Sigmoid colon (tissue), 6 donors: ENCODE measurements at regions not wholly inside any gene's neighbourhood (a gene's known extent, or its start where the extent isn't known, plus 50 kb on each side); places are given as distances from the start of the nearest gene placed in this dataset.
A peak's percentile ranks its signal among the peaks of the same experiment; 100 is the strongest.

Source experiments
- DNase-seq: peaks from one replicate; pipeline ENCODE4 v3.0.0-alpha.2; 2019
- H3K27ac ChIP-seq, 4 donors: fragments of 200-600 bp; sonication (generic); one replicate each; pipeline ENCODE4 v1.5.1; 2016 to 2019; ENCODE audit warnings: mild to moderate bottlenecking in 1 of 4
- H3K27me3 ChIP-seq, 3 donors: fragments of 200-600 bp; sonication (generic); one replicate each; pipeline ENCODE4 v1.5.1; 2019; ENCODE audit warnings: mild to moderate bottlenecking in 1 of 3
- H3K36me3 ChIP-seq, 4 donors: fragments of 200-600 bp; sonication (generic); one replicate each; pipeline ENCODE4 v1.5.1; 2016 to 2019
- H3K4me1 ChIP-seq, 4 donors: fragments of 200-600 bp; sonication (generic); one replicate each; pipeline ENCODE4 v1.5.1; 2017 to 2019
- H3K4me3 ChIP-seq, 4 donors: fragments of 200-600 bp; sonication (generic); one replicate each; pipeline ENCODE4 v1.5.1; 2017 to 2019; ENCODE audit warnings: mild to moderate bottlenecking in 2 of 4, moderate library complexity in 1 of 4
- H3K9me3 ChIP-seq, 4 donors: fragments of 200-600 bp in 3 of 4; sonication (generic) in 3 of 4; one replicate each; pipeline versions ENCODE4 v1.5.1 to v1.6.1; 2013 to 2019
- CTCF ChIP-seq, 4 experiments: fragments of 450-650 bp in 3 of 4; fragments of 200-600 bp in 1 of 4; IDR thresholded peaks; one replicate each; pipeline ENCODE4 v1.5.1; 2016 to 2019; ENCODE audit warnings: antibody characterized with exemption in 4 of 4, mild to moderate bottlenecking in 3 of 4, moderate library complexity in 2 of 4
- EP300 ChIP-seq, 4 donors: sonication (generic); formaldehyde crosslinking; IDR thresholded peaks; one replicate each; pipeline ENCODE4 v1.6.1; 2017; ENCODE audit warnings: antibody characterized with exemption in 4 of 4
- POLR2A ChIP-seq, 2 donors: fragments of 450-650 bp; IDR thresholded peaks; one replicate each; pipeline ENCODE4 v1.6.1; 2016; ENCODE audit warnings: antibody characterized with exemption in 2 of 2, mild to moderate bottlenecking in 2 of 2, moderate library complexity in 2 of 2
- POLR2AphosphoS5 ChIP-seq, 4 donors: sonication (generic); formaldehyde crosslinking; IDR thresholded peaks; one replicate each; pipeline ENCODE4 v1.6.1; 2017; ENCODE audit warnings: antibody characterized with exemption in 4 of 4
- WGBS, 2 donors: extraction: QIAGEN DNeasy Blood & Tissue Kit; methylation state at CpG; one replicate each; pipeline ENCODE4 v1.1.7; 2013; 5-methylcytosine and 5-hydroxymethylcytosine counted together
- intact Hi-C: fragments of 100-400 bp; cut with DNase I; formaldehyde crosslinking; loops from one replicate; pipeline ENCODE4 v1.15.1; 2023
- donor health status: healthy with polysubstance abuse.
- donor health status: healthy.

GRCh38 chr14:101365329-101366158 is 195.8 kb upstream of the DIO3 start:
- peak; percentile 83 for DNase-seq
- TF ChIP-seq CTCF (IDR thresholded peaks at IDR 0.05) (no peak), POLR2A (IDR thresholded peaks at IDR 0.05) (no peak), POLR2AphosphoS5 (IDR thresholded peaks at IDR 0.05) (no peak), EP300 (IDR thresholded peaks at IDR 0.05) (peak in 1 of 4 donors; percentile 3)
- Histone ChIP-seq H3K9me3 (no peaks in the 10 kb centered on the region), H3K4me3 (peak overlapping the region in 3 of 4 donors; percentile 3 to 29 (median 23)), H3K4me1 (peaks cover 6 to 58% (median 54%) of the 10 kb centered on the region in 4 donors), H3K36me3 (no peaks in the 10 kb centered on the region), H3K27me3 (no peaks in the 10 kb centered on the region), H3K27ac (peak overlapping the region; percentile 65 to 95 (median 93))
- WGBS, 2 donors = 85 to 89% methylated on average over 20 of the region's 20 CpGs
- intact Hi-C loops = loop anchor here (10.0 kb wide), 1 partner anchor 661 kb away; no protein-coding TSS in a partner anchor

GRCh38 chr14:101367421-101368261 is 193.7 kb upstream of the DIO3 start:
- no peaks in the 10 kb centered on the region for H3K9me3 ChIP-seq
- no peak overlapping the region for H3K4me3 ChIP-seq
- intact Hi-C loops = loop anchor here (10.0 kb wide), 1 partner anchor 663 kb away; no protein-coding TSS in a partner anchor
- 83 to 85% methylated on average over 23 of the region's 23 CpGs for WGBS, 2 donors
- DNase-seq = peak; percentile 66
- no peak overlapping the region for H3K27ac ChIP-seq
- peaks cover 0 to 59% (median 54%) of the 10 kb centered on the region in 4 donors for H3K4me1 ChIP-seq
- no peaks in the 10 kb centered on the region for H3K36me3 ChIP-seq
- TF ChIP-seq POLR2AphosphoS5 (IDR thresholded peaks at IDR 0.05) (no peak), CTCF (IDR thresholded peaks at IDR 0.05) (no peak), EP300 (IDR thresholded peaks at IDR 0.05) (no peak), POLR2A (IDR thresholded peaks at IDR 0.05) (no peak)
- H3K27me3 ChIP-seq = no peaks in the 10 kb centered on the region

GRCh38 chr14:101368629-101369028 is 192.7 kb upstream of the DIO3 start:
- no peaks in the 10 kb centered on the region for H3K27me3 ChIP-seq
- peaks cover 0 to 59% (median 54%) of the 10 kb centered on the region in 4 donors for H3K4me1 ChIP-seq
- TF ChIP-seq POLR2AphosphoS5 (IDR thresholded peaks at IDR 0.05) = no peak
- TF ChIP-seq POLR2A (IDR thresholded peaks at IDR 0.05) = no peak
- TF ChIP-seq EP300 (IDR thresholded peaks at IDR 0.05) = no peak
- no peak for TF ChIP-seq CTCF (IDR thresholded peaks at IDR 0.05)
- DNase-seq = peak; percentile 59
- no peak overlapping the region for H3K27ac ChIP-seq
- WGBS, 2 donors = 84 to 92% methylated on average over 6 of the region's 6 CpGs
- no peaks in the 10 kb centered on the region for H3K9me3 ChIP-seq
- intact Hi-C loops = loop anchor here (10.0 kb wide), 1 partner anchor 664 kb away; no protein-coding TSS in a partner anchor
- no peaks in the 10 kb centered on the region for H3K36me3 ChIP-seq
- H3K4me3 ChIP-seq = no peak overlapping the region

GRCh38 chr14:101369194-101369915 is 191.9 kb upstream of the DIO3 start:
- H3K9me3 ChIP-seq = no peaks in the 10 kb centered on the region
- no peak overlapping the region for H3K27ac ChIP-seq
- H3K27me3 ChIP-seq = no peaks in the 10 kb centered on the region
- intact Hi-C loops = loop anchor here (10.0 kb wide), 1 partner anchor 665 kb away; no protein-coding TSS in a partner anchor
- WGBS, 2 donors = 82 to 85% methylated on average over 17 of the region's 17 CpGs
- DNase-seq = peak; percentile 63
- no peak overlapping the region for H3K4me3 ChIP-seq
- no peaks in the 10 kb centered on the region for H3K36me3 ChIP-seq
- peaks cover 0 to 59% (median 53%) of the 10 kb centered on the region in 4 donors for H3K4me1 ChIP-seq
- TF ChIP-seq POLR2AphosphoS5 (IDR thresholded peaks at IDR 0.05) = no peak
- no peak for TF ChIP-seq POLR2A (IDR thresholded peaks at IDR 0.05)
- TF ChIP-seq CTCF (IDR thresholded peaks at IDR 0.05) = no peak
- TF ChIP-seq EP300 (IDR thresholded peaks at IDR 0.05) = no peak
